ENCODE measurements at regions not wholly inside any gene's neighbourhood (a gene's known extent, or its start where the extent isn't known, plus 50 kb on each side); places are given as distances from the start of the nearest gene placed in this dataset.

GRCh38 chr3:87550892-87551291, 274.5 kb upstream of the POU1F1 start:
- TF ChIP-seq EZH2 (IDR thresholded peaks at IDR 0.05; ENCODE audit: borderline replicate concordance, low read depth, low read length, poor library complexity, severe bottlenecking): no peak
- no peak for TF ChIP-seq CTCF (conservative IDR thresholded peaks at IDR 0.05; ENCODE audit: low read depth, low read length)
